ENCODE measurements at regions not wholly inside any gene's neighbourhood (a gene's known extent, or its start where the extent isn't known, plus 50 kb on each side); places are given as distances from the start of the nearest gene placed in this dataset.

DNA sequence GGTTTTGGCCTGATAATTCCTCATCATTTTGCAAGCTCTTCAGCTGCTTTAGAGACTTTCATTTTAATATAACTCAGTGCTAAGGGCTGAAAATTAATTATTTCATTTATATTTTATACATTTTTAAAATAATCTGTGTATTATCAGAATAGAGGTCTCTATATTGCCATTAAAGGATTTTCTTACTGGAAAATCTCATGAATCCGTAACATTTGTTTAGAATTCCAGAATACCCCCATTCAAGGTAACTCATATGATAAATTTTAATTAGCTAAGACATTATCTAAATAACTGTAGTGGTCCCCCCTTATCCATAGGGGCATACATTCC is 51.6 kb downstream of the BMAL2 start:
- POLR2A ChIA-PET, result interaction anchor here (1.1 kb wide), 1 partner anchor 17 kb away, joined by 3 read pairs; no protein-coding TSS in a partner anchor
- no peak for FAIRE-seq
- WGBS (ENCODE audit: insufficient coverage, low coverage, missing lambda C conversion rate), result 0% methylated on average over 1 of the region's 1 CpG

More for the DNA sequence above, 51.6 kb downstream of the BMAL2 start:
- no peak overlapping the region for H3K27ac ChIP-seq (ENCODE audit: extremely low read depth, low read depth, low read length)
- no peaks in the 10 kb centered on the region for H4K20me1 ChIP-seq (replicated peaks; ENCODE audit: control insufficient read depth, insufficient read depth, low read length)
- H3K9me3 ChIP-seq (replicated peaks; ENCODE audit: control insufficient read depth, insufficient read depth, low read depth, low read length), result no peaks in the 10 kb centered on the region
- TF ChIP-seq ZBED1 (IDR thresholded peaks at IDR 0.05), result no peak
- no peak for TF ChIP-seq ZNF444 (CRISPR knock-in tag; IDR thresholded peaks at IDR 0.05)
- TF ChIP-seq BRD9 (IDR thresholded peaks at IDR 0.05; ENCODE audit: low read depth, partially characterized antibody), result no peak
- no peak for TF ChIP-seq RNF2 (IDR thresholded peaks at IDR 0.05)
- TF ChIP-seq ZNF239 (CRISPR knock-in tag; IDR thresholded peaks at IDR 0.05), result no peak
- no peak for TF ChIP-seq HIVEP1 (CRISPR knock-in tag; IDR thresholded peaks at IDR 0.05)
- no peak for TF ChIP-seq CREB1 (IDR thresholded peaks at IDR 0.05)
- no peak for TF ChIP-seq CREB1 (CRISPR knock-in tag; IDR thresholded peaks at IDR 0.05)
- TF ChIP-seq EP300 (IDR thresholded peaks at IDR 0.05; ENCODE audit: low read length), result no peak
- TF ChIP-seq, protein P1, sequence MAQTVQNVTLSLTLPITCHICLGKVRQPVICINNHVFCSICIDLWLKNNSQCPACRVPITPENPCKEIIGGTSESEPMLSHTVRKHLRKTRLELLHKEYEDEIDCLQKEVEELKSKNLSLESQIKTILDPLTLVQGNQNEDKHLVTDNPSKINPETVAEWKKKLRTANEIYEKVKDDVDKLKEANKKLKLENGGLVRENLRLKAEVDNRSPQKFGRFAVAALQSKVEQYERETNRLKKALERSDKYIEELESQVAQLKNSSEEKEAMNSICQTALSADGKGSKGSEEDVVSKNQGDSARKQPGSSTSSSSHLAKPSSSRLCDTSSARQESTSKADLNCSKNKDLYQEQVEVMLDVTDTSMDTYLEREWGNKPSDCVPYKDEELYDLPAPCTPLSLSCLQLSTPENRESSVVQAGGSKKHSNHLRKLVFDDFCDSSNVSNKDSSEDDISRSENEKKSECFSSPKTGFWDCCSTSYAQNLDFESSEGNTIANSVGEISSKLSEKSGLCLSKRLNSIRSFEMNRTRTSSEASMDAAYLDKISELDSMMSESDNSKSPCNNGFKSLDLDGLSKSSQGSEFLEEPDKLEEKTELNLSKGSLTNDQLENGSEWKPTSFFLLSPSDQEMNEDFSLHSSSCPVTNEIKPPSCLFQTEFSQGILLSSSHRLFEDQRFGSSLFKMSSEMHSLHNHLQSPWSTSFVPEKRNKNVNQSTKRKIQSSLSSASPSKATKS (CRISPR knock-in tag; IDR thresholded peaks at IDR 0.05), result no peak
- TF ChIP-seq ZNF184 (CRISPR knock-in tag; IDR thresholded peaks at IDR 0.05), result no peak
- no peak for TF ChIP-seq CEBPB (tag; IDR thresholded peaks at IDR 0.05)
- no peak for TF ChIP-seq POLR2AphosphoS5 (IDR thresholded peaks at IDR 0.05; ENCODE audit: control insufficient read depth, insufficient read depth, low read depth, low read length)
- no peak for TF ChIP-seq CREBBP (IDR thresholded peaks at IDR 0.05; ENCODE audit: low read depth, low read length)
- no peak for TF ChIP-seq MTA2 (IDR thresholded peaks at IDR 0.05; ENCODE audit: low read depth)
- TF ChIP-seq, protein P2, sequence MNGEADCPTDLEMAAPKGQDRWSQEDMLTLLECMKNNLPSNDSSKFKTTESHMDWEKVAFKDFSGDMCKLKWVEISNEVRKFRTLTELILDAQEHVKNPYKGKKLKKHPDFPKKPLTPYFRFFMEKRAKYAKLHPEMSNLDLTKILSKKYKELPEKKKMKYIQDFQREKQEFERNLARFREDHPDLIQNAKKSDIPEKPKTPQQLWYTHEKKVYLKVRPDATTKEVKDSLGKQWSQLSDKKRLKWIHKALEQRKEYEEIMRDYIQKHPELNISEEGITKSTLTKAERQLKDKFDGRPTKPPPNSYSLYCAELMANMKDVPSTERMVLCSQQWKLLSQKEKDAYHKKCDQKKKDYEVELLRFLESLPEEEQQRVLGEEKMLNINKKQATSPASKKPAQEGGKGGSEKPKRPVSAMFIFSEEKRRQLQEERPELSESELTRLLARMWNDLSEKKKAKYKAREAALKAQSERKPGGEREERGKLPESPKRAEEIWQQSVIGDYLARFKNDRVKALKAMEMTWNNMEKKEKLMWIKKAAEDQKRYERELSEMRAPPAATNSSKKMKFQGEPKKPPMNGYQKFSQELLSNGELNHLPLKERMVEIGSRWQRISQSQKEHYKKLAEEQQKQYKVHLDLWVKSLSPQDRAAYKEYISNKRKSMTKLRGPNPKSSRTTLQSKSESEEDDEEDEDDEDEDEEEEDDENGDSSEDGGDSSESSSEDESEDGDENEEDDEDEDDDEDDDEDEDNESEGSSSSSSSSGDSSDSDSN (IDR thresholded peaks at IDR 0.05; ENCODE audit: borderline replicate concordance in 1 of 2, low read depth in 2 of 2, low read length in 2 of 2), result no peak
- no peak for TF ChIP-seq ZNF764 (CRISPR knock-in tag; IDR thresholded peaks at IDR 0.05; ENCODE audit: low read depth)
- no peak for TF ChIP-seq CHD1 (IDR thresholded peaks at IDR 0.05; ENCODE audit: low read length)
- in situ Hi-C loops (cut with MboI), result loop anchor here (5.0 kb wide), 1 partner anchor 37 kb away; no protein-coding TSS in a partner anchor
- DNase-seq (ENCODE audit: extremely low read depth in 1 of 4, low spot score in 3 of 4) (no peak), ATAC-seq (no peak)
- no peak overlapping the region for H2AFZ ChIP-seq (ENCODE audit: low read depth, low read length)
- peaks cover 2 to 9% of the 10 kb centered on the region in 2 experiments; a peak in 2 of 5 replicates for H3K27me3 ChIP-seq (ENCODE audit: control insufficient read depth in 2 of 2, insufficient read depth in 2 of 2, low read length in 2 of 2)
- intact Hi-C loops (cut with micrococcal nuclease), result no loop called here
- H3K9ac ChIP-seq (ENCODE audit: insufficient read depth in 1 of 2, low read depth in 2 of 2, low read length in 2 of 2), result no peak overlapping the region
- no peaks in the 10 kb centered on the region for H3K79me2 ChIP-seq (ENCODE audit: control insufficient read depth, insufficient read depth, low read length)
- no peak overlapping the region for H3K4me3 ChIP-seq
- H3K36me3 ChIP-seq (ENCODE audit: control insufficient read depth, insufficient read depth, low read length), result no peaks in the 10 kb centered on the region
- no peaks in the 10 kb centered on the region for H3K4me1 ChIP-seq (replicated peaks in 1 of 2; ENCODE audit: control insufficient read depth in 2 of 2, insufficient read depth in 2 of 2, low read length in 2 of 2)
- BruUV-seq (replicated peaks), result no TSS peak
- no peaks in the 10 kb centered on the region for H3K9me1 ChIP-seq (ENCODE audit: control insufficient read depth, insufficient read depth, low read length)
- H3K4me2 ChIP-seq (ENCODE audit: insufficient read depth, low read length), result no peak overlapping the region
- CTCF ChIA-PET (ENCODE audit: low intra/inter-chr PET ratio), result no interaction called here
